Lung (tissue), 11 donors: ENCODE measurements at regions not wholly inside any gene's neighbourhood (a gene's known extent, or its start where the extent isn't known, plus 50 kb on each side); places are given as distances from the start of the nearest gene placed in this dataset.

Experiments
- ATAC-seq: fragments of 200-7000 bp; cut with Tn5 transposase; one replicate; pipeline ENCODE4 v1.9.1; 2020; ENCODE audit warnings: moderate number of reproducible peaks; ENCODE audit not compliant: insufficient read depth, low FRiP score
- DNase-seq, 3 donors: peaks; one replicate each; pipeline ENCODE4 v3.0.0-alpha.2; 2013 to 2017
- H3K27ac ChIP-seq, 2 donors: one replicate each; pipeline ENCODE4 v1.5.1; 2013; ENCODE audit warnings: mild to moderate bottlenecking in 2 of 2, moderate library complexity in 2 of 2, control low read depth in 1 of 2, inconsistent platforms in 1 of 2, low read depth in 1 of 2, low read length in 1 of 2
- H3K27me3 ChIP-seq, 3 donors: one replicate each; pipeline ENCODE4 v1.5.1; 2013; ENCODE audit warnings: low read length in 2 of 3; ENCODE audit not compliant: control insufficient read depth in 3 of 3, insufficient read depth in 3 of 3
- H3K36me3 ChIP-seq, 4 donors: one replicate each; pipeline ENCODE4 v1.5.1; 2013; ENCODE audit warnings: low read length in 4 of 4, mild to moderate bottlenecking in 1 of 4, moderate library complexity in 1 of 4; ENCODE audit not compliant: control insufficient read depth in 4 of 4, insufficient read depth in 4 of 4
- H3K4me1 ChIP-seq, 5 donors: one replicate each; pipeline ENCODE4 v1.5.1; 2013; ENCODE audit warnings: low read length in 5 of 5, mild to moderate bottlenecking in 2 of 5, moderate library complexity in 1 of 5; ENCODE audit not compliant: control insufficient read depth in 5 of 5, insufficient read depth in 5 of 5
- H3K4me3 ChIP-seq: one replicate; pipeline ENCODE4 v1.5.1; 2013; ENCODE audit warnings: mild to moderate bottlenecking, control low read depth, moderate library complexity
- H3K9ac ChIP-seq, 2 donors: one replicate each; pipeline ENCODE4 v1.5.1; 2013; ENCODE audit warnings: low read length in 2 of 2, control low read depth in 1 of 2; ENCODE audit not compliant: insufficient read depth in 1 of 2
- H3K9me3 ChIP-seq, 4 donors: one replicate each; pipeline ENCODE4 v1.5.1; 2013; ENCODE audit warnings: low read length in 3 of 4, mild to moderate bottlenecking in 1 of 4, moderate library complexity in 1 of 4; ENCODE audit not compliant: control insufficient read depth in 4 of 4, insufficient read depth in 3 of 4
- CTCF ChIP-seq: IDR thresholded peaks from 2 replicates; pipeline ENCODE4 v1.5.1; 2012; ENCODE audit warnings: mild to moderate bottlenecking; ENCODE audit errors: control extremely low read depth, extremely low read depth
- WGBS, 2 donors: extraction: QIAGEN DNeasy Blood & Tissue Kit; methylation state at CpG; one replicate each; pipeline ENCODE4 v1.1.7; 2013; 5-methylcytosine and 5-hydroxymethylcytosine counted together
- donor health status: control.
- donor health status: control.
- donor health status: Bipolar disorder and iron deficiency.
- donor health status: healthy.
- donor health status: DM: yes; HTN: yes; CAD: no.

- no peak for TF ChIP-seq CTCF
- no peak for DNase-seq
- no peak overlapping the region for H3K4me3 ChIP-seq
- no peak for ATAC-seq
- no peaks in the 10 kb centered on the region for H3K4me1 ChIP-seq
- no peaks in the 10 kb centered on the region for H3K27me3 ChIP-seq
- H3K9ac ChIP-seq: no peak overlapping the region
- 76 to 79% methylated on average over 3 of the region's 3 CpGs for WGBS, 2 donors
- H3K9me3 ChIP-seq: peaks cover 0 to 6% (median 0%) of the 10 kb centered on the region in 4 donors
- no peak overlapping the region for H3K27ac ChIP-seq
- no peaks in the 10 kb centered on the region for H3K36me3 ChIP-seq
Observed at GRCh38 chr13:67726979-67727378, 496.8 kb upstream of the PCDH9 start.

DNA sequence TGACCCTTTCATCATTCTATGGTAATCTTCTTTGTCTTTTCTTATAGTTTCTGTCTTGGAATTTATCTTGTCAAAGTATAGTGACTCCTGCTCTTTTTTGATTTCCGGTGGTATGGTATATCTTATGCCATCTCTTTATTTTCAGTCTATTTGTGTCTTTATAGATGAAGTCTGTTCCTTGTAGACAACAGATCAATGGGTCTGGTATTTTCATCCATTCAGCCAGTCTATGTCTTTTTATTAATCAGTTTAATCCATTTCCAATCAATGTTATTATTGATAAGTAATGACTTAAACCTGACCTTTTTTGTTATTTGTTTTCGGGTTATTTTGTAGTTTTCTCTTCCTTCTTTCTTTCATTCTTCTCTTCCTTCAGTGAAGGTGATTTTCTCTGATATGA lies 495.9 kb upstream of the PCDH9 start:
- no peak overlapping the region for H3K9ac ChIP-seq
- H3K27ac ChIP-seq: no peak overlapping the region
- no peaks in the 10 kb centered on the region for H3K36me3 ChIP-seq
- peaks cover 0 to 6% (median 0%) of the 10 kb centered on the region in 4 donors for H3K9me3 ChIP-seq
- no peak for ATAC-seq
- no peak for DNase-seq
- H3K27me3 ChIP-seq: no peaks in the 10 kb centered on the region
- 58 to 91% methylated on average over 2 of the region's 2 CpGs for WGBS, 2 donors
- H3K4me1 ChIP-seq: no peaks in the 10 kb centered on the region
- no peak for TF ChIP-seq CTCF
- no peak overlapping the region for H3K4me3 ChIP-seq

DNA sequence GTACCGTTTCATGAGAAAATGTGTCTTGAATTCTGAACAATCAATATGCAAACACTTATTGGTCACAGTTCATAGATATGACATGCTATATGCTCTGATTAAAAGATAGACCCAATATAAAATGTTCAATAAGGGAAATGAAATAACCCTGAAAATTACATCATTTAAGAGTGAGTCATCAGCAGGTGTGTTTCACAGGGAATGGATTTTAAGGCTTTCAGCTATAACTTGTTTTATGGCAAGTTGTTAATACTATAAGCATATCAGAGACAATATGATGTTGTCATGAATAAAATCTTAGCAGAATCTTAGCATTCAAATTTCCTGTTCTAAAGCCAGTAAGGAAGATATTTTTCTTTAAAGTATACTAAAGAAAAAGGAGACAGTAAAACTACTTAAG lies 483.4 kb upstream of the PCDH9 start:
- no peak for ATAC-seq
- no peaks in the 10 kb centered on the region for H3K36me3 ChIP-seq
- no peak for TF ChIP-seq CTCF
- H3K4me3 ChIP-seq: no peak overlapping the region
- no peak for DNase-seq
- WGBS, 2 donors: 82 to 83% methylated on average over 1 of the region's 1 CpG
- no peak overlapping the region for H3K9ac ChIP-seq
- H3K27me3 ChIP-seq: no peaks in the 10 kb centered on the region
- H3K4me1 ChIP-seq: no peaks in the 10 kb centered on the region
- peaks cover 0 to 7% (median 0%) of the 10 kb centered on the region in 4 donors for H3K9me3 ChIP-seq
- H3K27ac ChIP-seq: no peak overlapping the region

DNA sequence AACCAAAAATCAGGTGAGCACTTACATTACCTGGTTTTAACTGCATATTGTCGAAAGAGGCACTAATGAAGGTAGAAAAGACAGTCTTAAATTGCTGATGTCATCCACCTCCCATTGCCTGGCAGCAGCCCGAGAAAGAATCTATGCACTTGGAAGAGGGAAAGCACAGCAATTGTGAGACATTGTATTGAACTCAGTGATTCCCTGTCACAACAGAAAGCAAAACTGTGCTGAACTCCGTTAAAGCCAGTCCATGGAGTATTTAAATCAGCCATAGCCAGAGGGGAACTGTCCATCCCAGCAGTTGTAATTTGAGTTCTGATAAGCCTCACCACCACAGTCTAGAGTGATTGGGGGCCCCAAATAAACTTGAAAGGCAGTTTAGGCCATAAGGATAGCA lies 466.6 kb upstream of the PCDH9 start:
- Histone ChIP-seq H3K9ac (no peak overlapping the region), H3K4me1 (no peaks in the 10 kb centered on the region), H3K27me3 (no peaks in the 10 kb centered on the region), H3K9me3 (no peaks in the 10 kb centered on the region), H3K4me3 (no peak overlapping the region), H3K27ac (no peak overlapping the region), H3K36me3 (no peaks in the 10 kb centered on the region)
- no peak for TF ChIP-seq CTCF
- 76 to 77% methylated on average over 3 of the region's 3 CpGs for WGBS, 2 donors
- ATAC-seq: no peak
- DNase-seq: no peak
